A549 (cell line): ENCODE measurements at regions not wholly inside any gene's neighbourhood (a gene's known extent, or its start where the extent isn't known, plus 50 kb on each side); places are given as distances from the start of the nearest gene placed in this dataset.

Experiments
- ATAC-seq, 2 experiments: fragments of 200-7000 bp in 1 of 2; fragments of >200 bp in 1 of 2; cut with Nextera tagmentation in 1 of 2; cut with Tn5 transposase in 1 of 2; 3 replicates each; pipeline versions ENCODE4 v1.8.0 to v1.9.1; 2018 to 2020; ENCODE audit warnings: mild to moderate bottlenecking in 1 of 2, moderate library complexity in 1 of 2
- CTCF ChIA-PET: fragments of 300-600 bp; sonication (Branson Sonifier 250); formaldehyde crosslinking; extraction: SDS; loops from one replicate; lab custom pipeline; 2021; ENCODE audit warnings: antibody characterized with exemption, inconsistent platforms; lab: Yijun Ruan, JAX
- POLR2A ChIA-PET: fragments of 350-600 bp; formaldehyde crosslinking; extraction: SDS; loops from one replicate; lab custom pipeline; 2021; ENCODE audit warnings: antibody characterized with exemption, inconsistent platforms; lab: Yijun Ruan, JAX
- DNase-seq, 2 experiments: peaks; one replicate each; pipeline versions ENCODE4 v3.0.0 to v3.0.0-alpha.2; 2011 to 2016; ENCODE audit warnings: low read depth in 1 of 2, low spot score in 1 of 2
- FAIRE-seq: peaks from 2 replicates; lab custom pipeline; 2011; peaks lifted over from hg19 to GRCh38; lab: Jason Lieb, UNC
- H3K27ac ChIP-seq, 2 experiments: fragments of >200 bp; sonication (Bioruptor Twin); formaldehyde crosslinking; 3 replicates each; pipeline ENCODE4 v1.5.1; 2016 to 2017
- H3K4me1 ChIP-seq: fragments of >200 bp; sonication (Bioruptor Twin); formaldehyde crosslinking; 3 replicates; pipeline ENCODE4 v1.6.1; 2016
- H3K4me2 ChIP-seq: fragments of >200 bp; sonication (Bioruptor Twin); formaldehyde crosslinking; 3 replicates; pipeline ENCODE4 v1.6.1; 2016
- H3K4me3 ChIP-seq: fragments of >200 bp; sonication (Bioruptor Twin); formaldehyde crosslinking; 3 replicates; pipeline ENCODE4 v1.5.1; 2016
- H3K9me3 ChIP-seq: fragments of >200 bp; sonication (Bioruptor Twin); formaldehyde crosslinking; 3 replicates; pipeline ENCODE4 v1.6.1; 2016
- ATOH8 ChIP-seq: fragments of 250-450 bp; sonication (Bioruptor Pico); IDR thresholded peaks from 2 replicates; pipeline ENCODE4 v1.5.0; 2020; ENCODE audit warnings: low read depth, mild to moderate bottlenecking, moderate library complexity
- CHD2 ChIP-seq: fragments of 150-350 bp; IDR thresholded peaks from 2 replicates; pipeline ENCODE4 v1.6.1; 2014; ENCODE audit warnings: low read length; ENCODE audit not compliant: partially characterized antibody
- CTCF ChIP-seq: fragments of >200 bp; sonication (Bioruptor Twin); formaldehyde crosslinking; IDR thresholded peaks from 3 replicates; pipeline ENCODE4 v1.5.1; 2016
- EP300 ChIP-seq, 2 experiments: fragments of >200 bp; sonication (Bioruptor Twin); formaldehyde crosslinking; IDR thresholded peaks; 2 replicates in 1 of 2; 3 replicates in 1 of 2; pipeline ENCODE4 v1.6.1; 2016 to 2017
- ESRRA ChIP-seq: fragments of 150-350 bp; IDR thresholded peaks from 2 replicates; pipeline ENCODE4 v1.6.1; 2014; ENCODE audit warnings: mild to moderate bottlenecking, low read length, borderline replicate concordance
- FOSB ChIP-seq: fragments of 250-450 bp; sonication (Bioruptor Pico); IDR thresholded peaks from 2 replicates; pipeline ENCODE4 v1.5.0; 2020; ENCODE audit warnings: mild to moderate bottlenecking, moderate library complexity
- FOSL2 ChIP-seq, 2 experiments: fragments of 450-650 bp in 1 of 2; fragments of >200 bp in 1 of 2; sonication (Bioruptor Twin) in 1 of 2; formaldehyde crosslinking; IDR thresholded peaks; 2 replicates each; pipeline versions ENCODE4 v1.5.0 to v1.6.1; 2016 to 2020; ENCODE audit warnings: mild to moderate bottlenecking in 1 of 2, moderate library complexity in 1 of 2
- HDAC2 ChIP-seq: fragments of 200-600 bp; sonication (generic); IDR thresholded peaks from 2 replicates; pipeline ENCODE4 v1.6.1; 2016
- HES2 ChIP-seq: fragments of >200 bp; sonication (Bioruptor Twin); formaldehyde crosslinking; IDR thresholded peaks from 2 replicates; pipeline ENCODE4 v1.6.1; 2016
- KDM1A ChIP-seq: fragments of 200-600 bp; sonication (generic); IDR thresholded peaks from 2 replicates; pipeline ENCODE4 v1.6.1; 2016; ENCODE audit warnings: low read depth, mild to moderate bottlenecking
- NFE2L2 ChIP-seq: fragments of 150-350 bp; conservative IDR thresholded peaks from 2 replicates; pipeline ENCODE4 v1.6.1; 2014; ENCODE audit warnings: low read length
- NPAS2 ChIP-seq: fragments of 250-450 bp; sonication (Bioruptor Pico); IDR thresholded peaks from 2 replicates; pipeline ENCODE4 v1.8.0; 2022; ENCODE audit warnings: mild to moderate bottlenecking, moderate library complexity, borderline replicate concordance
- PHF8 ChIP-seq: fragments of 200-600 bp; sonication (generic); IDR thresholded peaks from 2 replicates; pipeline ENCODE4 v1.6.1; 2016; ENCODE audit warnings: low read depth, mild to moderate bottlenecking, antibody characterized with exemption, moderate library complexity, borderline replicate concordance
- RCOR1 ChIP-seq: fragments of 150-350 bp; IDR thresholded peaks from 2 replicates; pipeline ENCODE4 v1.6.1; 2014; ENCODE audit warnings: antibody characterized with exemption, low read length, low read depth
- REST ChIP-seq: fragments of 200-600 bp; sonication (generic); IDR thresholded peaks from 2 replicates; pipeline ENCODE4 v1.6.1; 2016; ENCODE audit warnings: antibody characterized with exemption, mild to moderate bottlenecking, moderate library complexity
- RFX5 ChIP-seq: fragments of 450-650 bp; IDR thresholded peaks from 2 replicates; pipeline ENCODE4 v1.7.1; 2014; ENCODE audit warnings: antibody characterized with exemption, mild to moderate bottlenecking, moderate library complexity
- SMC3 ChIP-seq: fragments of >200 bp; sonication (Bioruptor Twin); formaldehyde crosslinking; IDR thresholded peaks from 3 replicates; pipeline ENCODE4 v1.6.1; 2018; ENCODE audit warnings: inconsistent platforms
- TP53 ChIP-seq: fragments of 250-450 bp; sonication (Bioruptor Pico); IDR thresholded peaks from 2 replicates; pipeline ENCODE4 v1.5.0; 2021; ENCODE audit warnings: mild to moderate bottlenecking, moderate library complexity
- ZSCAN20 ChIP-seq: fragments of 250-450 bp; sonication (Bioruptor Pico); IDR thresholded peaks from 2 replicates; pipeline ENCODE4 v1.8.0; 2022; ENCODE audit warnings: mild to moderate bottlenecking, moderate library complexity
- WGBS: methylation state at CpG from one replicate; pipeline ENCODE4 v1.1.6; 2017; ENCODE audit errors: missing lambda C conversion rate; 5-methylcytosine and 5-hydroxymethylcytosine counted together

GRCh38 chr13:104160536-104160935 lies 1094.3 kb upstream of the SLC10A2 start:
- ATAC-seq (no peak), DNase-seq (no peak), FAIRE-seq (no peak)
- ChIA-PET POLR2A (no interaction called here), CTCF (no interaction called here)
- Histone ChIP-seq H3K27ac (no peak overlapping the region), H3K4me2 (no peak overlapping the region), H3K4me3 (no peak overlapping the region), H3K9me3 (no peaks in the 10 kb centered on the region), H3K4me1 (no peaks in the 10 kb centered on the region)
- 46% methylated on average over 1 of the region's 1 CpG for WGBS
- TF ChIP-seq HDAC2: no peak
- TF ChIP-seq CHD2: no peak
- TF ChIP-seq REST: no peak
- TF ChIP-seq NFE2L2: no peak
- TF ChIP-seq FOSL2 (IDR thresholded peaks at IDR 0.05): no peak
- TF ChIP-seq FOSL2 (CRISPR knock-in tag; IDR thresholded peaks at IDR 0.05): no peak
- no peak for TF ChIP-seq RCOR1
- TF ChIP-seq ZSCAN20 (CRISPR knock-in tag): no peak
- no peak for TF ChIP-seq EP300 (IDR thresholded peaks at IDR 0.05)
- TF ChIP-seq SMC3: no peak

- no peak overlapping the region for H3K4me2 ChIP-seq
- no peak for ATAC-seq
Measured at GRCh38 chr13:104143760-104144416, 1077.7 kb upstream of the SLC10A2 start.

GRCh38 chr13:104140552-104140951 lies 1074.3 kb upstream of the SLC10A2 start:
- no peak for FAIRE-seq
- CTCF ChIA-PET: no interaction called here
- WGBS: 5% methylated on average over 2 of the region's 2 CpGs
- H3K27ac ChIP-seq: no peak overlapping the region
- TF ChIP-seq HES2 (no peak), RFX5 (no peak), ATOH8 (CRISPR knock-in tag) (no peak), TP53 (CRISPR knock-in tag) (no peak), PHF8 (no peak), CTCF (no peak)
- H3K4me1 ChIP-seq: no peaks in the 10 kb centered on the region
- POLR2A ChIA-PET: no interaction called here
- no peaks in the 10 kb centered on the region for H3K9me3 ChIP-seq
- H3K4me3 ChIP-seq: no peak overlapping the region
- ATAC-seq: no peak
- no peak for DNase-seq
- H3K4me2 ChIP-seq: no peak overlapping the region

More at GRCh38 chr13:104143760-104144416, 1077.7 kb upstream of the SLC10A2 start:
- FAIRE-seq: no peak
- ChIA-PET CTCF (no interaction called here), POLR2A (no interaction called here)
- no peak overlapping the region for H3K4me3 ChIP-seq
- DNase-seq: no peak
- no peaks in the 10 kb centered on the region for H3K4me1 ChIP-seq
- H3K9me3 ChIP-seq: no peaks in the 10 kb centered on the region
- WGBS: 9% methylated on average over 9 of the region's 9 CpGs
- H3K27ac ChIP-seq: no peak overlapping the region
- no peak for TF ChIP-seq EP300 (IDR thresholded peaks at IDR 0.05)
- TF ChIP-seq KDM1A: no peak
- TF ChIP-seq NPAS2 (CRISPR knock-in tag): no peak
- TF ChIP-seq ESRRA: no peak
- TF ChIP-seq FOSB (CRISPR knock-in tag): no peak
